ENCODE measurements at regions not wholly inside any gene's neighbourhood (a gene's known extent, or its start where the extent isn't known, plus 50 kb on each side); places are given as distances from the start of the nearest gene placed in this dataset.

- no peaks in the 10 kb centered on the region for H3K4me1 ChIP-seq (ENCODE audit: low read depth, poor library complexity, severe bottlenecking)
- H2AFZ ChIP-seq (ENCODE audit: low read depth) = no peak overlapping the region
- no peaks in the 10 kb centered on the region for H3K36me3 ChIP-seq (ENCODE audit: insufficient read depth)
- no peak for TF ChIP-seq CTCF (conservative IDR thresholded peaks at IDR 0.05; ENCODE audit: low read depth, low read length)
- H3K9ac ChIP-seq = no peak overlapping the region
- no peak overlapping the region for H3K4me3 ChIP-seq (IDR thresholded peaks at IDR 0.05; ENCODE audit: insufficient read depth, low read depth, low read length)
- H4K20me1 ChIP-seq (ENCODE audit: insufficient read depth) = no peaks in the 10 kb centered on the region
- no peaks in the 10 kb centered on the region for H3K27me3 ChIP-seq (ENCODE audit: insufficient read depth, low read depth)
- H3K79me2 ChIP-seq (ENCODE audit: insufficient read depth, low read depth) = no peaks in the 10 kb centered on the region
- H3K27ac ChIP-seq = no peak overlapping the region
- H3K4me2 ChIP-seq = no peak overlapping the region
Observed at GRCh38 chrX:69374569-69374968, 129.6 kb upstream of the NALF2 start.

- Histone ChIP-seq H4K20me1 (ENCODE audit: insufficient read depth) (no peaks in the 10 kb centered on the region), H3K79me2 (ENCODE audit: insufficient read depth, low read depth) (no peaks in the 10 kb centered on the region), H3K36me3 (ENCODE audit: insufficient read depth) (no peaks in the 10 kb centered on the region), H3K4me2 (no peak overlapping the region), H3K4me3 (IDR thresholded peaks at IDR 0.05; ENCODE audit: insufficient read depth, low read depth, low read length) (no peak overlapping the region), H3K27ac (no peak overlapping the region), H3K27me3 (ENCODE audit: insufficient read depth, low read depth) (no peaks in the 10 kb centered on the region), H3K4me1 (ENCODE audit: low read depth, poor library complexity, severe bottlenecking) (no peaks in the 10 kb centered on the region), H2AFZ (ENCODE audit: low read depth) (no peak overlapping the region), H3K9ac (no peak overlapping the region)
- no peak for TF ChIP-seq CTCF (conservative IDR thresholded peaks at IDR 0.05; ENCODE audit: low read depth, low read length)
Observed at GRCh38 chrX:69372435-69372834, 131.7 kb upstream of the NALF2 start.

- Histone ChIP-seq H2AFZ (ENCODE audit: low read depth) (no peak overlapping the region), H3K36me3 (ENCODE audit: insufficient read depth) (no peaks in the 10 kb centered on the region), H3K4me1 (ENCODE audit: low read depth, poor library complexity, severe bottlenecking) (no peaks in the 10 kb centered on the region), H3K4me2 (no peak overlapping the region), H4K20me1 (ENCODE audit: insufficient read depth) (no peaks in the 10 kb centered on the region), H3K27me3 (ENCODE audit: insufficient read depth, low read depth) (no peaks in the 10 kb centered on the region), H3K79me2 (ENCODE audit: insufficient read depth, low read depth) (no peaks in the 10 kb centered on the region), H3K4me3 (IDR thresholded peaks at IDR 0.05; ENCODE audit: insufficient read depth, low read depth, low read length) (no peak overlapping the region), H3K27ac (no peak overlapping the region), H3K9ac (no peak overlapping the region)
- no peak for TF ChIP-seq CTCF (conservative IDR thresholded peaks at IDR 0.05; ENCODE audit: low read depth, low read length)
Observed at GRCh38 chrX:69371159-69371558, 133.0 kb upstream of the NALF2 start.

GRCh38 chrX:69369999-69370398, 134.1 kb upstream of the NALF2 start:
- Histone ChIP-seq H4K20me1 (ENCODE audit: insufficient read depth) (no peaks in the 10 kb centered on the region), H3K36me3 (ENCODE audit: insufficient read depth) (no peaks in the 10 kb centered on the region), H3K4me3 (IDR thresholded peaks at IDR 0.05; ENCODE audit: insufficient read depth, low read depth, low read length) (no peak overlapping the region), H3K4me2 (no peak overlapping the region), H3K27me3 (ENCODE audit: insufficient read depth, low read depth) (no peaks in the 10 kb centered on the region), H3K4me1 (ENCODE audit: low read depth, poor library complexity, severe bottlenecking) (no peaks in the 10 kb centered on the region), H3K27ac (no peak overlapping the region), H3K79me2 (ENCODE audit: insufficient read depth, low read depth) (no peaks in the 10 kb centered on the region), H3K9ac (no peak overlapping the region), H2AFZ (ENCODE audit: low read depth) (no peak overlapping the region)
- TF ChIP-seq CTCF (conservative IDR thresholded peaks at IDR 0.05; ENCODE audit: low read depth, low read length) = no peak

GRCh38 chrX:69366183-69366582, 137.9 kb upstream of the NALF2 start:
- H4K20me1 ChIP-seq (ENCODE audit: insufficient read depth) = no peaks in the 10 kb centered on the region
- H3K9ac ChIP-seq = no peak overlapping the region
- TF ChIP-seq CTCF (conservative IDR thresholded peaks at IDR 0.05; ENCODE audit: low read depth, low read length) = no peak
- H3K27ac ChIP-seq = no peak overlapping the region
- H3K27me3 ChIP-seq (ENCODE audit: insufficient read depth, low read depth) = no peaks in the 10 kb centered on the region
- H3K4me3 ChIP-seq (IDR thresholded peaks at IDR 0.05; ENCODE audit: insufficient read depth, low read depth, low read length) = no peak overlapping the region
- no peaks in the 10 kb centered on the region for H3K79me2 ChIP-seq (ENCODE audit: insufficient read depth, low read depth)
- no peak overlapping the region for H3K4me2 ChIP-seq
- H3K36me3 ChIP-seq (ENCODE audit: insufficient read depth) = no peaks in the 10 kb centered on the region
- no peak overlapping the region for H2AFZ ChIP-seq (ENCODE audit: low read depth)
- H3K4me1 ChIP-seq (ENCODE audit: low read depth, poor library complexity, severe bottlenecking) = no peaks in the 10 kb centered on the region
